ENCODE measurements at regions not wholly inside any gene's neighbourhood (a gene's known extent, or its start where the extent isn't known, plus 50 kb on each side); places are given as distances from the start of the nearest gene placed in this dataset.

DNA sequence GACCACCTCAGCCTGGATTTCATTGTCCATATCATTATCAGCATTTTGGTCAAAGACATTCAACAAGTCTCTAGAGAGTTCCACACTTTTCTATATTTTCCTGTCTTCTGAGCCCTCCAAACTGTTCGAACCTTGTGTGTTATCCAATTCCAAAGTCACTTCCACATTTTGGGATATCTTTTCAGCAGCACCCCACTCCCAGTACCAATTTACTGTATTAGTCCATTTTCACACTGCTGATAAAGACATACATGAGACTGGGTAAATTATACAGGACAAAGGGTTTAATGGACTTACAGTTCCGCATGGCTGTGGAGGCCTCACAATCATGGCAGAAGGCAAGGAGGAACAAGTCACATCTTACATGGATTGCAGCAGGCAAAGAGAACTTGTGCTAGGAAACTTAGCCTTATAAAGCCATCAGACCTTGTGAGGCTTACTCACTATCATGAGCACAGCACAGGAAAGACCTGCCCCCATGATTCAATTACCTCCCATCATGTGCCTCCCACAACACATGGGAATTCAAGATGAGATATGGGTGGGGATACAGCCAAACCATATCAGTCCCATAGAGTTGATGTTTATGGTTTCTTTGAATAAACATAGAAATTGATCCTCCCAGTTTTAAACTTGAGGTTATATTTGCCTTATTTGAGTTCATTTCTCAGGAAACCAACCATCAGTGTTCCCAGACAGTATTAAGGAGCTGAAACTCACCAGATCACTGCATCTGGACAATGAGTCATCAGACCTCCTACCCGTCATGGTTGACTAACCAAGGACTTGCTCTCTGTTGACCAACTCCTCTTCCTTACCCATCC lies 322.7 kb upstream of the DUSP10 start (continued):
- no peak for TF ChIP-seq CHD1 (IDR thresholded peaks at IDR 0.05; ENCODE audit: low read depth, low read length)
- TF ChIP-seq NRF1 (IDR thresholded peaks at IDR 0.05; ENCODE audit: low read depth, low read length) = no peak
- no peak for TF ChIP-seq KDM5A (IDR thresholded peaks at IDR 0.05; ENCODE audit: low read length)
- TF ChIP-seq CEBPB (IDR thresholded peaks at IDR 0.05; ENCODE audit: low read depth, low read length) = no peak
- no peak for TF ChIP-seq CBX8 (IDR thresholded peaks at IDR 0.05; ENCODE audit: borderline replicate concordance, low read depth, low read length)
- TF ChIP-seq CREB1 (IDR thresholded peaks at IDR 0.05) = no peak

Data from H1 (cell line).